CD14-positive monocyte (primary cell): ENCODE measurements at regions not wholly inside any gene's neighbourhood (a gene's known extent, or its start where the extent isn't known, plus 50 kb on each side); places are given as distances from the start of the nearest gene placed in this dataset.

Experiments used
- DNase-seq, 3 donors: peaks; one replicate each; pipeline ENCODE4 v3.0.0-alpha.2; 2011 to 2022
- H2AFZ ChIP-seq: 2 replicates; pipeline ENCODE4 v1.6.0; 2012; ENCODE audit warnings: mild to moderate bottlenecking, low read depth, low read length, inconsistent platforms; ENCODE audit not compliant: insufficient read depth, poor library complexity, severe bottlenecking
- H3K27ac ChIP-seq, 2 donors: 1 replicate in 1 of 2; 2 replicates in 1 of 2; pipeline ENCODE4 v1.5.1; 2012 to 2013; ENCODE audit warnings: low read length in 2 of 2, control low read depth in 1 of 2, inconsistent platforms in 1 of 2, low read depth in 1 of 2, mild to moderate bottlenecking in 1 of 2
- H3K27me3 ChIP-seq, 2 donors: one replicate each; pipeline versions ENCODE4 v1.6.0 to v1.6.1; 2011 to 2013; ENCODE audit warnings: low read length in 2 of 2; ENCODE audit not compliant: control insufficient read depth in 2 of 2, insufficient read depth in 2 of 2
- H3K36me3 ChIP-seq, 2 donors: replicated peaks in 1 of 2; 1 replicate in 1 of 2; 2 replicates in 1 of 2; pipeline versions ENCODE4 v1.5.1 to v1.6.1; 2012 to 2013; ENCODE audit warnings: low read length in 2 of 2, control low read depth in 1 of 2, inconsistent platforms in 1 of 2, mild to moderate bottlenecking in 1 of 2; ENCODE audit not compliant: insufficient read depth in 2 of 2, control insufficient read depth in 1 of 2
- H3K4me1 ChIP-seq, 2 donors: 1 replicate in 1 of 2; 2 replicates in 1 of 2; pipeline versions ENCODE4 v1.5.1 to v1.6.1; 2012 to 2013; ENCODE audit warnings: low read length in 2 of 2, control low read depth in 1 of 2, inconsistent platforms in 1 of 2, mild to moderate bottlenecking in 1 of 2, moderate library complexity in 1 of 2; ENCODE audit not compliant: insufficient read depth in 2 of 2, control insufficient read depth in 1 of 2
- H3K4me2 ChIP-seq: replicated peaks from 2 replicates; pipeline ENCODE3; 2012; ENCODE audit warnings: low read length, moderate library complexity, mild to moderate bottlenecking; ENCODE audit not compliant: poor library complexity, severe bottlenecking; ENCODE audit errors: extremely low read depth
- H3K4me3 ChIP-seq, 3 experiments: fragments of 200-600 bp in 1 of 3; sonication (generic) in 1 of 3; replicated peaks in 1 of 3; 1 replicate in 2 of 3; 2 replicates in 1 of 3; pipeline ENCODE4 v1.5.1; 2011 to 2013; ENCODE audit warnings: low read length in 3 of 3, mild to moderate bottlenecking in 3 of 3, control low read depth in 2 of 3, low read depth in 2 of 3, inconsistent platforms in 1 of 3, moderate library complexity in 1 of 3
- H3K79me2 ChIP-seq: 2 replicates; pipeline ENCODE4 v1.6.0; 2012; ENCODE audit warnings: mild to moderate bottlenecking, control low read depth, inconsistent platforms, low read length, moderate library complexity; ENCODE audit not compliant: insufficient read depth
- H3K9ac ChIP-seq: 2 replicates; pipeline ENCODE4 v1.6.0; 2017; ENCODE audit warnings: low read length, mild to moderate bottlenecking; ENCODE audit not compliant: insufficient read depth, poor library complexity, severe bottlenecking
- H3K9me3 ChIP-seq, 2 donors: replicated peaks in 1 of 2; 1 replicate in 1 of 2; 2 replicates in 1 of 2; pipeline versions ENCODE4 v1.5.1 to v1.6.1; 2012 to 2013; ENCODE audit warnings: low read length in 2 of 2, control low read depth in 1 of 2; ENCODE audit not compliant: control insufficient read depth in 1 of 2, insufficient read depth in 1 of 2
- H4K20me1 ChIP-seq: 2 replicates; pipeline ENCODE4 v1.6.0; 2012; ENCODE audit warnings: mild to moderate bottlenecking, low read length, control low read depth, moderate library complexity; ENCODE audit not compliant: insufficient read depth
- H3K27ac Mint-ChIP-seq, 7 donors: one replicate each; pipeline ENCODE4 v1.8.0; 2020; ENCODE audit warnings: mild to moderate bottlenecking in 7 of 7, mixed read lengths in 7 of 7, moderate library complexity in 6 of 7, inconsistent platforms in 2 of 7
- H3K27me3 Mint-ChIP-seq, 3 donors: one replicate each; pipeline ENCODE4 v1.8.0; 2021 to 2022; ENCODE audit warnings: low read depth in 3 of 3, mild to moderate bottlenecking in 3 of 3, mixed read lengths in 3 of 3, moderate library complexity in 3 of 3, inconsistent platforms in 1 of 3
- H3K36me3 Mint-ChIP-seq, 2 donors: one replicate each; pipeline ENCODE4 v1.8.0; 2020; ENCODE audit warnings: mixed read lengths in 2 of 2, inconsistent platforms in 1 of 2, mild to moderate bottlenecking in 1 of 2
- H3K4me1 Mint-ChIP-seq: one replicate; pipeline ENCODE4 v1.8.0; 2020; ENCODE audit warnings: mild to moderate bottlenecking, mixed read lengths
- H3K4me3 Mint-ChIP-seq, 2 donors: one replicate each; pipeline ENCODE4 v1.8.0; 2020; ENCODE audit warnings: mild to moderate bottlenecking in 2 of 2, mixed read lengths in 2 of 2, moderate library complexity in 1 of 2
- H3K9me3 Mint-ChIP-seq, 7 donors: one replicate each; pipeline ENCODE4 v1.8.0; 2020 to 2022; ENCODE audit warnings: mixed read lengths in 7 of 7, mild to moderate bottlenecking in 6 of 7, moderate library complexity in 6 of 7, inconsistent platforms in 2 of 7
- WGBS: methylation state at CpG from one replicate; pipeline ENCODE4 v1.1.5; 2013; ENCODE audit warnings: missing lambda C conversion rate; ENCODE audit not compliant: insufficient coverage; 5-methylcytosine and 5-hydroxymethylcytosine counted together
- intact Hi-C, 2 donors: fragments of 100-400 bp; cut with micrococcal nuclease; formaldehyde crosslinking; loops; one replicate each; pipeline versions ENCODE4 v1.15.0 to v1.15.1; 2023
- TF ChIP-seq, protein P1 (sequence below): fragments of 200-600 bp; IDR thresholded peaks from one replicate; pipeline ENCODE4 v1.8.0; 2022; ENCODE audit warnings: antibody characterized with exemption, mild to moderate bottlenecking

DNA sequence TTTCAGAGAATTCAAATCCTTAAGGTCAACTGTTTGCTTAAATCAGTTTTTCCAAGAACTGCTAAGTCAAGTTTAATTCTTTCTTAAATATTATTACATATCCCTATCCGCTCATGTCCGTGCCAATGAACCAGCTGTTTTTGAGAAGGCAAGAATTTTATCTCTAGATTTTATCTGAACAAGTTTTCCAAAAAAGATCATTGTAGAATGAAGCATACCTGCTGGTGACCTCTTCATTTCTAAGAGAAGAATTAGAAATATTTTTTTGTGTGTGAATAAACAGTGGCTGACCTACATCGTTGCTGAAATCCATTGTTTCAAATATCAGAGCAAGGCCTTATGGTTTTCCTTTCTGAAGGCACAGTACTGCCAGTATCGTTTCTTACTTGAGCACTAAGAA, 58.4 kb upstream of the RND3 start:
- H3K4me1 Mint-ChIP-seq = no peaks in the 10 kb centered on the region
- no peak overlapping the region for H3K4me3 ChIP-seq
- peaks cover 8 to 14% of the 10 kb centered on the region in 2 donors for H3K9me3 ChIP-seq
- no peaks in the 10 kb centered on the region for H4K20me1 ChIP-seq
- no peaks in the 10 kb centered on the region for H3K4me1 ChIP-seq
- intact Hi-C loops = no loop called here
- no peak for DNase-seq
- peaks cover 0 to 1% (median 0%) of the 10 kb centered on the region in 3 donors for H3K27me3 Mint-ChIP-seq
- no peaks in the 10 kb centered on the region for H3K27me3 ChIP-seq
- H3K9me3 Mint-ChIP-seq = peaks cover 2 to 23% (median 10%) of the 10 kb centered on the region in 7 donors
- 60% methylated on average over 1 of the region's 4 CpGs for WGBS
- H3K9ac ChIP-seq = no peak overlapping the region
- no peaks in the 10 kb centered on the region for H3K36me3 ChIP-seq
- H3K4me2 ChIP-seq = no peak overlapping the region
- H2AFZ ChIP-seq = no peak overlapping the region
- no peak overlapping the region for H3K4me3 Mint-ChIP-seq
- H3K27ac Mint-ChIP-seq = no peak overlapping the region
- TF ChIP-seq, protein P1, sequence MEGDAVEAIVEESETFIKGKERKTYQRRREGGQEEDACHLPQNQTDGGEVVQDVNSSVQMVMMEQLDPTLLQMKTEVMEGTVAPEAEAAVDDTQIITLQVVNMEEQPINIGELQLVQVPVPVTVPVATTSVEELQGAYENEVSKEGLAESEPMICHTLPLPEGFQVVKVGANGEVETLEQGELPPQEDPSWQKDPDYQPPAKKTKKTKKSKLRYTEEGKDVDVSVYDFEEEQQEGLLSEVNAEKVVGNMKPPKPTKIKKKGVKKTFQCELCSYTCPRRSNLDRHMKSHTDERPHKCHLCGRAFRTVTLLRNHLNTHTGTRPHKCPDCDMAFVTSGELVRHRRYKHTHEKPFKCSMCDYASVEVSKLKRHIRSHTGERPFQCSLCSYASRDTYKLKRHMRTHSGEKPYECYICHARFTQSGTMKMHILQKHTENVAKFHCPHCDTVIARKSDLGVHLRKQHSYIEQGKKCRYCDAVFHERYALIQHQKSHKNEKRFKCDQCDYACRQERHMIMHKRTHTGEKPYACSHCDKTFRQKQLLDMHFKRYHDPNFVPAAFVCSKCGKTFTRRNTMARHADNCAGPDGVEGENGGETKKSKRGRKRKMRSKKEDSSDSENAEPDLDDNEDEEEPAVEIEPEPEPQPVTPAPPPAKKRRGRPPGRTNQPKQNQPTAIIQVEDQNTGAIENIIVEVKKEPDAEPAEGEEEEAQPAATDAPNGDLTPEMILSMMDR = no peak
- no peak overlapping the region for H3K27ac ChIP-seq
- H3K79me2 ChIP-seq = no peaks in the 10 kb centered on the region
- H3K36me3 Mint-ChIP-seq = no peaks in the 10 kb centered on the region

DNA sequence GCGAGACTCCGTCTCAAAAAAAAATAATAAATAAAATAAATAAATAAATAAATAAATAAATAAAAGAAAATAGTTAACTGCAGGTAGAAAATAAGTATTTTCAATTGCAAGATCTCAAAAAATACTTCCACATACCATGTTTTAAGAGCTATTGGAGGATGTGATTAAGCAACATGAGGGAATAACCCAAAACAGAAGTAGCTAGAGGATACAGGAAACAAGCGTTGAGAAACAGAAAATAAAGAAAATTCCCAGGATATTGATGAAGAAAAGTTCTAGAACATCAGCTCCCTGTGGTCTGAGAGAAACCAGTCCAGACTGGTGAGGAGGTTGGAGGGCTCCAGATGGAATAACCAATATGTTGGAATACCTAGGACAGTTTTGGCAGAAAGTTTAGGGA, 57.3 kb upstream of the RND3 start:
- DNase-seq = no peak
- intact Hi-C loops = no loop called here
- H3K9ac ChIP-seq = no peak overlapping the region
- H3K9me3 Mint-ChIP-seq = peaks cover 2 to 23% (median 12%) of the 10 kb centered on the region in 7 donors
- TF ChIP-seq, protein P1 = no peak
- no peak overlapping the region for H3K27ac ChIP-seq
- H3K4me2 ChIP-seq = no peak overlapping the region
- no peak overlapping the region for H2AFZ ChIP-seq
- WGBS = 33% methylated on average over 1 of the region's 3 CpGs
- H4K20me1 ChIP-seq = no peaks in the 10 kb centered on the region
- no peaks in the 10 kb centered on the region for H3K27me3 ChIP-seq
- peaks cover 8 to 21% of the 10 kb centered on the region in 2 donors for H3K9me3 ChIP-seq
- H3K36me3 ChIP-seq = no peaks in the 10 kb centered on the region
- H3K4me3 Mint-ChIP-seq = no peak overlapping the region
- no peaks in the 10 kb centered on the region for H3K36me3 Mint-ChIP-seq
- no peaks in the 10 kb centered on the region for H3K27me3 Mint-ChIP-seq
- H3K4me3 ChIP-seq = no peak overlapping the region
- H3K4me1 Mint-ChIP-seq = no peaks in the 10 kb centered on the region
- H3K4me1 ChIP-seq = no peaks in the 10 kb centered on the region
- H3K79me2 ChIP-seq = no peaks in the 10 kb centered on the region
- no peak overlapping the region for H3K27ac Mint-ChIP-seq
